SK-N-SH (cell line): ENCODE measurements at regions not wholly inside any gene's neighbourhood (a gene's known extent, or its start where the extent isn't known, plus 50 kb on each side); places are given as distances from the start of the nearest gene placed in this dataset.

ENCODE experiments used
- CTCF ChIP-seq: fragments of 200-600 bp; sonication (generic); IDR thresholded peaks from 2 replicates; pipeline ENCODE4 v1.6.1; 2017; ENCODE audit warnings: antibody characterized with exemption, mild to moderate bottlenecking, moderate library complexity
- EP300 ChIP-seq, 2 experiments: IDR thresholded peaks; 2 replicates each; pipeline versions ENCODE4 v1.4.0 to v1.6.1; 2012; ENCODE audit warnings: borderline replicate concordance in 1 of 2, low read depth in 1 of 2, low read length in 1 of 2
- FOXM1 ChIP-seq: IDR thresholded peaks from 2 replicates; pipeline ENCODE4 v1.4.0; 2012; ENCODE audit warnings: low read depth, mild to moderate bottlenecking
- IRF3 ChIP-seq: fragments of 150-350 bp; IDR thresholded peaks from 2 replicates; pipeline ENCODE4 v1.6.1; 2016; ENCODE audit warnings: mild to moderate bottlenecking, low read depth, low read length
- RCOR1 ChIP-seq: fragments of 150-350 bp; IDR thresholded peaks from 2 replicates; pipeline ENCODE4 v1.6.1; 2017; ENCODE audit warnings: antibody characterized with exemption, low read length
- RFX5 ChIP-seq: IDR thresholded peaks from 2 replicates; pipeline ENCODE4 v1.6.1; 2012; ENCODE audit warnings: mild to moderate bottlenecking, improper control_type of control experiment, low read length
- SMC3 ChIP-seq: IDR thresholded peaks from 2 replicates; pipeline ENCODE4 v1.6.1; 2012; ENCODE audit warnings: low read depth, low read length, improper control_type of control experiment
- TF ChIP-seq, protein P1 (sequence below): fragments of 150-350 bp; IDR thresholded peaks from 2 replicates; pipeline ENCODE4 v1.6.1; 2017; ENCODE audit warnings: antibody characterized with exemption, low read length, low read depth, borderline replicate concordance

- TF ChIP-seq SMC3: no peak
- no peak for TF ChIP-seq CTCF
- TF ChIP-seq IRF3: no peak
- TF ChIP-seq EP300 (IDR thresholded peaks at IDR 0.05; ENCODE audit: borderline replicate concordance in 1 of 2, low read depth in 1 of 2, low read length in 1 of 2): peak in 1 of 2 experiments; percentile 89; a peak in 2 of 4 replicates
- TF ChIP-seq, protein P1, sequence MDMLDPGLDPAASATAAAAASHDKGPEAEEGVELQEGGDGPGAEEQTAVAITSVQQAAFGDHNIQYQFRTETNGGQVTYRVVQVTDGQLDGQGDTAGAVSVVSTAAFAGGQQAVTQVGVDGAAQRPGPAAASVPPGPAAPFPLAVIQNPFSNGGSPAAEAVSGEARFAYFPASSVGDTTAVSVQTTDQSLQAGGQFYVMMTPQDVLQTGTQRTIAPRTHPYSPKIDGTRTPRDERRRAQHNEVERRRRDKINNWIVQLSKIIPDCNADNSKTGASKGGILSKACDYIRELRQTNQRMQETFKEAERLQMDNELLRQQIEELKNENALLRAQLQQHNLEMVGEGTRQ: no peak
- no peak for TF ChIP-seq RCOR1
- no peak for TF ChIP-seq RFX5
- TF ChIP-seq FOXM1: peak; percentile 69; the same call in 1 of the 2 replicates
Measured at GRCh38 chr2:67871686-67872412, 191.0 kb downstream of the C1D start.
